ENCODE measurements at regions not wholly inside any gene's neighbourhood (a gene's known extent, or its start where the extent isn't known, plus 50 kb on each side); places are given as distances from the start of the nearest gene placed in this dataset.

DNA sequence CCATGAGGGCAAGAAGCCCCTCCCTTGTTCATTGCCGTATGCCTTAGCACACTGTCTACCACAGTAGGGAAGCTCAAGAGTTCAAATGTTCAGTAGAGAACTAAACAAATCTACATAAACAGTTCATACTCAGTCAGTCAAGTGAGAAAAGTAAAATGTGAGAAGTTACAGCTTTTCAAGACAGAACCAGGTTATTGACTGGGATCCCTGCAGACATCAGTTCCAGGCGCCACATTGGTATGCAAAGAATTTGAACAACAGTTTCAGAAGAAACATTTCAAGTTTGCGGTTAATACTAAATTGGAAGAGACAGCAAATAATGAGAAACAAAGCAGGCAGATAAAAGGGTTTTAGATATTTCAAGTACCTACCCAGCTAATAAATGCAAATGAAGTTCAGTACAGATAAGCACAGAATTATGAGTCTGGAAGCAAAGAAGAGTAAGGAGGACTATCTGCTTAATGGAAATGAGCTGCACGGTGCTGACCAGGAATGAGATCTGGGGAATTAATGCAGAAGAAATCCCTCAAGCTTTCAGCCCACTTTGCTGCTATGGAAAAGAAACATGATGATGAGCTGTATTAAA is 246.2 kb downstream of the HACE1 start:
- DNase-seq, result no peak

DNA sequence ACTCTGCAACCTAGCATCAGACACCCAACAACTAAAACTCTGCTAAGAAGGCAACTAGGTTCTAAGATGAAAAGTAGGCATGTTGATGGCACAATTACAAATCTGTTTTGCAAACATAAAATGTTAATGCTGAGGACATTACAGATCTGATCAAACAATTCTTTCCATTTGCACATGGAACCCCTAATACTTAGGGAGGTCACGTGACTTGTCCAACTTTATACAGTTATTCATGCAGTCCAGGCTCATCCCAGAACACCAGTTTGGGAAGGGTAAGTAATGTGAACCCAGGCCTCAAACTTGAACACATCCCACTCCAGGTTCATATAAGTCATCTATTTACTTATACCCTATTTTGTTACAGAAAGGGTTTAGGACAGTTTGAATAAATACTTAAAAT is 247.2 kb downstream of the HACE1 start:
- DNase-seq, result no peak

DNA sequence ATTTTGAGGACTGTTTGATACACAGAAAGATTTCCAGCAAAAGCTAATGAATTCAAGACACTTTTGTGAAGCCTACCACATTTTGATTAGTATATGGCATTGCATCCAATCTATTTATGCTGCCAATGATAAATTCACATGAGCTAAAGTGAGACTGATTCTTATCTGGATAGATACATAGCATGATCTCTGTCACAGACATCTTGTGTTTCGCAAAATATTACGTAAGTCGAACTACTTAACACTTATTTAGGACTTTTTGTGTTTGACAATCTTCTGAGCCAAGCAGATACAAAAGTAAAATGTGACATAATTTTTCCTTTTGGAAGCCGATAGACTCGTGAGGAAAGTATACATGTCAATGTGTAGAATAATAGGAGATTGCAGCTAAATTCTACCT is 251.6 kb downstream of the HACE1 start:
- no peak for DNase-seq

DNA sequence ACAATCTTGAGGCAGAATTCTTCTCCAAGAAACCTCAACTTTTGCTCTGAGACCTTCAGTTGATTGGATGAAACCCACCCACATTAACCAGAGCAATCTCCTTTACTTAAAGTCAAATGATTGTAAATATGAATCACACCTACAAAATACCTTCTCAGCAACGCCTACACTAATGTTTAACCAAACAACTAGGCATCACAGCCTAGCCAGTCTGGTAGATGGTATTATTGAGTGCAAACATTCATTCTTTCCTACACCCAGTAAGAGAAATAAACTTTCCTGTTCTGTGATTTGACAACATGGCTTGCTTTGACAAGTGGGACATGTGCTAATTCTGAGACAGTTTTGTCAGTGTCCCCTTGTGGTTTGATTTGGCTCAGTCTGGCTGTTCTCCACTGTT is 252.2 kb downstream of the HACE1 start:
- no peak for DNase-seq

DNA sequence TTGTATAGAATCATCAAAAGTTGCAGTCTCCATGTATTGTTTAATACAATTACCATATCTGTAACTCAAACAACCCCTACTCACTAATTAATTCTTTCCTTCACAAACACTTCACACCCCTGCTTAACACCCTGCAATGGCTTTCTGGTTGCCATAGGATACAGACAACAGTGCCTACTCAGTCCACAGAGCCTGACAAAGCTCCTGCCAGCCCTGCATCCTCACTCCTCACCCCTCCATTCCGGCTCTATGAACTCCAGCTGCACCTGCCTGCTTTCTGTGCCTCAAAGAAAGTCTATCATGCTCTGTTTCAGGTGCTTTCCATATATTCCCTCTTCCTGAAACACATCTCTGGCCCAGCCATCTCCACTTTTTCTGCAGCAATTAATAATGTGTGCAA is 253.4 kb downstream of the HACE1 start:
- DNase-seq, result no peak

DNA sequence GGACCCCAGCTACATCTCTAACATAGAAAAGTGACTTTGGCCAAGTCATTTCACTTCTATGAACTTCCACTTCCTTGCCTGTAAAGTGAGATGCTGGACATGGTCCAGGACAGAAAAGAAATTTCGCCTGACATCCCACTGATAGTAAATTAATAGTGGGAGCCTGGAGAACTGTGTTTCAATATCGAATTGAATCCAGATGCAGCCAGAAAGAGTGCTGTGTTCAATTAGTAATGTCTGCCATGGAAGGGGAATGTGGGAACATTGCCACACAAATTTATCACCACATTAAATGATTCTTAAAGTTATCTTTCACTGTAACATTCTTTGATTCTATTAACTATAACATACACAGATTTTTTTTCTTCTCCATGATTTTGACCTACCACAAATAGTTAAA is 255.0 kb downstream of the HACE1 start:
- no peak for DNase-seq

DNA sequence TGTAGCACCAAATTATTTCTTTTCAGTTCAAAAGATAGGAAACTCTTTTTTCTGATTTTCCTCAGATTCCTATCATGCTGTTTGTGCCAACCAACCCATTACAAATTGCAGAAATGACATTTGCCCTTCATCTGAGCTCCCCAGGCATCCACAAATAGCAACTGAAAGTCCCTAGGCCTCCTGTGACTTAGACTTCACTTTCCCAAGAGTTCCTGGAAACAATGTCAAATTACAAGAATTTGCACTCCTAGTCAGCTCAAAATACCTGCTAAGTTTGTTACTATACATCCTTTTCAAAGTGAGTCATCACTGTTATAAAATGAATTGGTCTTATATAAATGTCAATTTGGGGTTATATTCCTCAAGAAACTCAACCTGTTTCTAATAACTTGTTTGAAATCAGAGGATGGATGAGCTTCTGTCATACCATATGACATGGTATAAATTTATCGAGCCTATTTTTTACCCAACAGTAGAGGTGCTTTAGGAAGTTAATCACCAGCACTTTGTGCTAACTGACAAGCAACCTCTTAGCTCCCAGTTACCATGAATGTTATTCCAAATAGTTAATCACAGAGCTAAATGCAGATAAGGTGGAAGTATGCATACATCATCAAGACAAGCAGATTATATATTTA is 256.5 kb downstream of the HACE1 start:
- DNase-seq, result no peak

DNA sequence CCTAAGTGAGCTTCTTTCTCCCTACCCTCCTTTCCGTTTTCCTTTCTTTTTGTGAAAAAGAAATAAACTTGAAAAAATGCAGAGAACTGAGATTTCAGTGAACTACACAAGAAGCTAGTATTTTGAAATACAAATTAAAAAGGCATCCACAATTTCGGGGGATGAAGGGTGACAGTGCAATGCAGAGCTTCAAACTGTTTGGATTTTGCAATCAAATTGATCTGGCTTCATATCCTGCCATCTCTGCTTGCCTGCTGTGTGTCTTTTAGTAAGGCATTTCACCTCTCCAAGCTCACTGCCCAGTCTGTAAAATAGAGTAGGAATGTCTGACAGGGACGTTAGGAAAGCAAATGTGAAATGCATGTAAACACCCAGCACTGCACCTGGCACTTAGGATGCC is 258.0 kb downstream of the HACE1 start:
- no peak for DNase-seq

DNA sequence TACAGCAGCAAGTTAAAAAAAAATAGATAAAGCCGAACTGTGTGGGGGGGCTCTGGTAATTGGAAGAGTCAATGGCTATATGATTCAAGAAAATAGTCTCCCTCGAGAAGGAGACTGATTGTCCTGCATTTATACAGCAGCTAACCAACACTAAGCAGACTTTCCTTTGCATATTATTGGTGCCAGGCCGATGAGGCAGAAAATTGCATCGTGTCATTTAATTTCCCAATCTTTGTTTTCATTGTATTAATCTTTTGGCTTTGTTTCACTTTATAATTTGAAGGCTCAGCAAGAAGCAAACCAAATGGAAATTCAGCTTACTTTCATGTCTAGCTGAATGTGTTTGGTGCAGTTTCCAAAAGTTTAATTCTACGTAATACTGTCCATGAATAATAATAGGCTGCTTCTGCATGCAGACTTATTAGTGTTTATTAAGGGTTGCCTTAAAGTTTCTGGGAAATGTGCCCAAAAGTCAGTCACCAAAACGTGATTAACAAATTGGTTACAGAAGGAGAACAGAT is 258.5 kb downstream of the HACE1 start:
- DNase-seq, result no peak

DNA sequence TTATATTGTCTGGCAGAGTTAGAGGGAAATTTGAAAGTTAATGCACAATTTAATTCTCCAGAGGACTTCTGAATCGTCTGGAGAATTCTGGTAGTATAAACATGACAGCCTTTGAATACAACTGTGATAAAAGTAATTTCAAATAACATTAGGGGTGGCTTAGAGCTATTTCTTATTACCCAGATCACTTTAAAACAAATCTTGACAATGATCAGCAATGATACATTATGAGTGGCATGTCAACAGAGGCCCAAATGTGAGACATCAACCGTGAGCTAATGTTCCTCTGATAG is 259.1 kb downstream of the HACE1 start:
- DNase-seq, result no peak

DNA sequence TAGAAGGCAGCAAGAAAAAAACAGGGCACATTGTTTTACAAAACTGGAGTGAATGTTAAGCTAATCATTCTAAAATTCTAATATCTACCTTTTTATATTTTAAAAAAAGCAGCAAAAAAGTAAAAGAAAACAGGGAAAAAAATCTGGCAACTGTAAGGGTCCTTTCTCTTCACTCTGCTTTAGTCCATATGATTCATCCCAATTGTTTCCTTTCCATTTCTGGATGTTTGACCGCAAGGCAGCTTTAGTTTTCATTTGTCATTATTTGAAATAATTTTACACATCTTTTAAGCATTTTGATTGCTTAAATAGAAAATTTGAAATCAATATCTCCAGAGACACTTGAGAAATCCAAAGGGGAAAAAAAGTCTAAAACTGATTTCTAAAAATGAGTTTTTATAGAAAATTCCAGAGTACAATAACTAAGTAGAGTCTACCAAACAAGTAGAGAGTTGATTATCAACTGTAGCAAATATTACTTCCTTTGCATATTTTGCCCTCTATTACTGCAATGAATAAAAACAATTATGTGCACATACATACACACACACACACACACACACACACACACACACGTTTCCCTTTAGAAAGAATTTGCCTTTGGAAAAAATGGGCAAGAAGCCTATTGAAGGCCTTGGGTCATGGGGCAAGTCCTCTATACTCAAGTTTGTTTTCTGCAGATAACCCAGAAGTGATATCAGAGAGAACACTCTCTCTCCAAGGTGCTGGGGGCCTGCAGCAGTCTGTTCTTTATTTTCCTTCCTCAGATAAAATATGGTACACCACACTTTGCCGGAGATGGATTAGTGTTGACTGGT is 259.7 kb downstream of the HACE1 start:
- DNase-seq, result no peak

DNA sequence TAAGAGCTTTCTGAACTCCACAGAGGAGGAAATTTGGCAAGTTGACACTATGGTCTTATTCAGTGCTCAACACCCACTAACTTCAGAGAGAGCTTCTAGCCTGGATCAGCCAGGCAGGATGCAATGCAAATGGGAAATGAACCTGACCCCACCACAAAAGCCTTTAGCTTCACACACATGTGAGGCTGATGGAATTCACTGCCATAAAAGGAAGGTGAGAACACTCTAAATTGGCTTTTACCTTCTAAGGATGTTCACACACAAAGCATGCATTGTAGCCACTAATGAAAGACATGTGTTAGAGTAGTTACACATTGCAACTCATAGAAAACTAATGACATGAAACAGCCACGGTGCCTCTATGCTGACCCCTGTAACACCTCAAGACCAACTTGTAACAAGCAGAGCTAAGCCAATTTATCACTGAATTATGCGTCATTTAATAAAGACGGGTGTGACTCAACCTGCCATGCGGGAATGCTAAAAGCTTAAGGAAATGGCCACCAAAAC is 262.1 kb downstream of the HACE1 start:
- no peak for DNase-seq

DNA sequence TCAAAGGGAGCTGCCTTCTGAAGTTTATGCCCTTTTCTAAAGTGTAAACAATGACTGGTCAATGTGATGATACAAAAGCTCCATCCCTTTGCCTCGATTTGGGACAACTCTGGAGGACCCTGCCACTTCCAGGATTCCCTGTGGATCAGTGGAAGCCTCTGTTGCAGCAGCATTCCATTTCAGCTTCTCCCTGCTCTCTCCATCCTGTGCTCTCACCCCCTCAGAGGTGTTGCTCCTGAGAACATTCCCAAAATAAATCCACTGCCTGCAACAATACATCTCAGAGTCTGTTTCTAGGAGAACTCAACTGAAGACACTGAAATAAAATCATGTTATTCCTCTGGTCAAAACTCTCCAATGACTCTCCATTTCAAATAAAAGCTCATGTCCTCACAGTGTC is 263.6 kb downstream of the HACE1 start:
- DNase-seq, result no peak

DNA sequence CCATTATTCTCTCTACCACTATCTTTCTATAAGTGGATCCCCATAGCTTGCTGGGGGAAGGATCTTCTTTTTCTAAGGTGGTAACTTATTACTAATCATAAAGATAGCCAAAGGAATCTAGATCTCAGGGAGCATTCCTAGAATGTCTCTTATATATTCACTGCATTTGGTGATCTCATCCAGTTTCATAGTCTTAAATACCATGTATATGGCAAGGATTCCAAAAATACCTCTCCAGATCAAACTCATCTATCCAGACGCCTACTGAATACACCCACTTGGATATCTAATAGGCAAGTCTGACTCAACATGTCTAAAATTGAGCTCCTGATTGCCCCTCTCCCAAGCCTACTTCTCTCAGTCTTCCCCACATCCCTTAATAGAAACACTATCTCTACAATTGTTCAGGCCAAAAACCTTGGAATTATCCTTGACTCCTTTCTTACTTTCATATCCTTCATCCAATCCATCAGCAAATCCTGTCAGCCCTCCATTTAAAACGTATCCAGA is 264.4 kb downstream of the HACE1 start:
- no peak for DNase-seq

DNA sequence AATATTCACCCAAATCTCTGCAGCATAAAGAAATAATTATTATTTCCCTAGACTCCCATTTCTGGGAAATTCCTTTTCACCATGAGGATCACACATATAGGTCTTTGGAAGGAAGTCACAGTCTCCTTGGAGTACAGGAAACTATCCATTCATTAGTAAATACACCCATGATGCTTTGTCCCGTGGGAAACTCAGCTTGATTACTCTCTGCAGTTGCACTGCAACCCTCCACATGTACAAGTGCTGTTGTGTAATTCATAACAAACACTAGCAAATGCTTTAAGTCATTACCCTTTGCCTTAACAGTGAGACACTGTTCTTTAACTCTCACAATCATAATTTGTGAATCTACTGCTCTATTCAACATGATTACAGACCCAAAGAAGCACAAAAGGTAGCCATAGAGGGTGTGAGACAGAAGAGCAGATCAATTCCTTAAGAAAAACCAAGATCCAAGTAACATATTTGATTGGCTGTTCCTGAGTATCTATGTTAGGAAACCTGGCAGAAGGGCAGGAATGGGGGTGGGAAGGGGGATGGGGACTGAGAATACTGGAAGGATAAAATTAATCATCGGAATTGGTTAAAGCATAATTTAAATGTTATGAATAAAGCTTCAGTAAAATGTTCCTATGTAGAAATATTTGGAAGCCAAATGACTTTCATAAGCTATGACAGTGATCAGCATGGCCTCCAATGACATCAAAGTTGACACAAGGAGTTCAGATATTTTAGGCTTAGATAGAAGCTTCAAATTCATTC is 268.0 kb downstream of the HACE1 start:
- DNase-seq, result no peak

DNA sequence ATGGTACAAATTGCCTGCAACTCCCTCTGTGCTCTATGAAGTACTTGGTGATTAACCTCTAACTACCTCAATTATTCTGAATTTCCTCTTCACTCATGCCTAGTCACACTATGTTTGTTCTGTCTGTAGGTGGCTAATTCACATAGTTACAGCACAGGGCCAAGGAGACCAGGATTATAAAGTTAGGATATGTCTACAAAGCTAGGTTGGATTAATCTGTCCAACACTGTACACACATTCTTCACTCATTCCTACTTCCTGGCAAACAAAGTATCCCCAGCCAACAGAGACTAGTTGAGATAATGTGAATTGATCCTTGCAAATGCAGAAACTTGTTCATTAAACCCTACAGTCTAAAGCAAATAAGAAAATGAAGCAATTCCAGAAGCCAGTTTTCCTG is 269.8 kb downstream of the HACE1 start:
- no peak for DNase-seq

DNA sequence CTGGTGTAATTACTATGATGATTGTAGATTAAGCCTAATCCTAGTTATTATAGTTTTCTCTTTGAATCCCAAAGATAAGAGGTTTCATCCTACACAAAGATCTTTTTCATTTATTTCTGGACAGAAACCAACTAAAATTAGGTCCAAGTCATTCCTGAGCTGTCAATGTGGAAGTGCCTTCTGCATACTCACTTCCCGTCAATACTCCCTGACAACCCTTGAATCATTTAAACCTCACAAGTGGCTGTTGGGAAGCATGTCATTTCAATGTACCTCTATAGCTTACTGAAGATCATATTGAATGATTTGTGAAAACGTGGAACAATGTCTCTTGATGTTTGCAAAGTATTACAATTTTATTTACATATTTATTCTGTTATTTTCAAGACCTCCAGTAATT is 274.1 kb downstream of the HACE1 start:
- no peak for DNase-seq

DNA sequence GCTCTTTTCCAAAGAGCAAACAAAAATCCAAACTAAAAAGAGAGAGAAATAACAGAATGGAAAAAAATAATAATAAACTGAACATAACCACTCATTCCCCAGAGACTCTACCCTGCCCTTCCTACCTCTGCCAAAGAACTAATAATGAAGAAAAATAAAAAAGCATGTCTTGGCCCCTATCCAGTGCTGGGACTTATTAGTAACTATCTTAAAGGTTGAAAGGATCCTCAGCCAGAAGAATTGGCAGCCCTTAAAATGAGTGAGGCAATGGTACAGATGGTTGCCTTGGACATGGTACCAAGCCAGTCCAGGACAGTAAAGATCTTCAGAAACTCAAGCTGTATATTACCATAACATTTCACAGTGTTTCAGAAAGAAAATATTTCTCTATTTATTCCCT is 279.3 kb downstream of the HACE1 start:
- DNase-seq, result no peak

DNA sequence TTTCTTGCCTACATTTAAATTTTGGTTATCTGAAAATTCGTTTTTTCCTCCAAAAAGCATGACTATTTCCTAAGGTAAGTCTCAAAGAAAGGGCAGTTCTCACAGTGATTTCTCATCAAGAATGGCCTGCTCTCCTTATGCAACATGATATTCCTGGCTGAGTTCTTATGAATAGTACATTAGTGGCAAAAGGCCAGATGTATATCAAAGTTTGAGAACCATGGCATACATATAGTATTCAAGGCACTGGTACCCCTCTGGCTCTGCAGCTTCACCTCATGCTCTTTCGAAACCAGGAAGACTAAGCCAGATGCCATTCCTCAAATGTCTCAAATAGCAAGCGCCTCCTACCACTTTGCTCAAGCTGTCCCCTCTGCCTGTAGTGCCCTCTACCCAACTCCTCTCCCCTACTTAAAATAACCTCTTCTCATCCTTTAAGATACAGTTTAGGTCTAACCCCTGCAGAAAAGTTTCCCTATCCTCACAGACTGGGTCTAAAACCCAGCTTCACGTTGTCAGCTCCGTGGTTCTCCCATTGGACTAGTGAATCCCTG is 280.3 kb downstream of the HACE1 start:
- DNase-seq, result no peak

DNA sequence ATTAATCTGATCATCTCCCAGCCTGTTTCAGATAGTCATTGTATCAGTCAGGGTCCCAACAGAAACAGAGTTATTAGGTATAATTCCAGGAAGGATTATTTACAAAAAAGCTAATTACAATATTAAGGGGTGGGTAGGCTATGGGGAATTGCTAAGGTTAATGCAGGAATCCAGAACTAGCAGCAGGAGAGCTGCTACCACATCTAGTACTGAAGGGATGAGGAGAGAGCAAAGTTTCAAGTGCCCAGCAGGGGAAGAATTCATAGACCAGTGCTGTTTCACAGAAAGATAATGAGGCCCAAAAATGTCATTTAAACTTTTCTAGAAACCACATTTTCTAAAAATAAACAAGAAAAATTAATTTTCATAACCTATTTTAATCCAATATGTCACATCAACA is 284.2 kb downstream of the HACE1 start:
- no peak for DNase-seq

DNA sequence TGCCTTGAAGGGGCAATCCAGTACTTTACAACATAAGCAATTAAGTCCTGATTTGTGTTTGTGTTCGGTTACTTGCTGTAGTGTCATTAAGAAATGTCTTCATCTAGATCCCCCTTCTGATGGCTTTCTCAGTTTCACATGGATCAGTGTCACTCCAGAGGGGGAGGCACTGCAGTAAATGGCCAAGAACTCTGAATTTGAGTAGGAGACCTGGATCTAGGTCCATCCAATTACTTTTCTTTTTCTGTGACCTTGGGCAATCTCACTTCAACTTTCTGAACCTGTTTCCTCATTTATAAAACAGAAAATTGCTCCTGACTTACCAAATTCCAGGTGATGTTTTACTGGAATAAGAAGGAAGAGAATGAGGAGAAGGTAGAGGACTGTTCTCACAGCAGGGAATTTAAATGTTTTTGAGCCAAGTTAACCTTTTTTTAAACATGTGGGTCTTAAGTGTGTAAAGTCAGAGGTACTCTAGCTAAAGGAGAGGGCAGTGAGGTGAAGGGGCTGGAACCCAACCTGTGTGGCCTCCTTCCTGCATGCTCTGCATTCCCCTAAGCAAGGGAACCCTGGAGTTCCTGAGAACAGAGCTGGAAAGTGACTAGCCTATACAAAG is 285.5 kb downstream of the HACE1 start:
- DNase-seq, result no peak

DNA sequence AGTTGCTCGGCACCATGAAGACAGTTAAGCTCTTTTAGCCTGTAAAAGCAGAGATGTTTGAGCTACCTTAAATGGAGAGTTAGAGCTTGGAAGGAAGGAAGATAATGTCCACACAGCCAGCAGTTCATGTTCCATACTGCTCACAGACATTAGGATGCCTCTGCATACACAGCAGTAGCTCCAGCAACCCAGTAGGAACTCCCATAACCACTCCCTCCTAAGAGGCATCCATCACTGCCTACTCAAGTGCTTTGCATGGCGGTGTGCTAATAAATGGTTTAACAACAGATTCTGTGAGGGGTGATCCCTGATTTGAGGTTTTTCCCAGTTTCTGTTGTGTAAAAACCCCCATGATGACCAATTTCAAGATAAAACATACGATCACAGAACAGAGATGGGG is 286.4 kb downstream of the HACE1 start:
- DNase-seq, result no peak
